ENCODE measurements at regions not wholly inside any gene's neighbourhood (a gene's known extent, or its start where the extent isn't known, plus 50 kb on each side); places are given as distances from the start of the nearest gene placed in this dataset.

DNA sequence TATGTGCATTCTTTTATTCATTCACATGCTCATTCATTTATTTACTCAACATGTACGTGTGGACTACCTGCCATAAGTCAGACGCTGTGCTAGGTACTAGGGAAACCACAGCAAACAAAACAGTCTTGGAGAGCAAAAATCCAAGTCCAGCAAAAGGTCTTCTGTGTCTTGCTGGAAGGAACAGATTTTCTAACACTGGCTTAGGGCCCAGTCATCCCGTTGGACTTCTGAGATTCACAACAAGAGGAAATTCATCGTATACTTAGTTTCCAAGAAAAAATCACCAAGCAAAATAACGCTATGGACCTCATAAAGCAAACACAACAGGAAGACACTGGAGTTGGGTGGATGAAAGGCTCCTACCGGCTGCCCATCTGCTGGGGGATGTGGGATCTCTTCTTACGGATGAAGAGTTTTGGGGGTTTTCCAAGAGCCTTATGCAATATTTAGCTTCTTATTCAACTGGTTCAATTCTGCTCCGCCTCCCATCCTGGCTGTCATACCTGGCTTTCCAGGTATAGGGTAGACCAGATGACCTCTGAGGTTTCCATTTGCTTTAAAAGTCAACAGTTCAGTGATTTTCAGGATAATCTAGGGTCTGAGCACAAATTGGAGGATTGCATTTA is 262.7 kb downstream of the HAUS1 start:
- Histone ChIP-seq H3K9me3 (ENCODE audit: control insufficient read depth in 1 of 2, low read length in 2 of 2) (no peaks in the 10 kb centered on the region), H3K27ac (ENCODE audit: low read depth, low read length) (no peak overlapping the region)

DNA sequence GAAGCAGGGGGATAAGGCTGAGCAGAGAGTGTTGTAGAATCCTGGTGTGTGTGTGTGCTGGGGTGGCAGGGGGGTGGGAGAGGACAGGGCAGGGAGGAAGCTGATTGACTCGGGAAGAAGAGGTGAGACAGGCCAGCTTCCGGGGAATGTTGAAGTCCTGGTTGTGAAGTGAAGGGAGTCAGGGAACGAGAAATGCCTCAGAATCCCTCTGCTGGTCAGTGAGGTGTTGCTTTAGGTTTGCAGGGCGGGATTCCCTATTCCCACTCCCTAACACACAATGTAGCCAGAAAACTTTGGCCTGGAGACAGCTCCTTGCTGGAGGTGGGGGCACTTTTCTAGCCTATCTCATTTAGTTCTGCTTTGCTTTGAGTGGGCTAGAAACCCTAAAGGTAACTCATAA is 265.1 kb downstream of the HAUS1 start:
- Histone ChIP-seq H3K36me3 (ENCODE audit: control insufficient read depth in 1 of 2, insufficient read depth in 2 of 2, low read length in 2 of 2) (no peaks in the 10 kb centered on the region), H3K27ac (ENCODE audit: low read depth, low read length) (no peak overlapping the region), H3K9ac (ENCODE audit: low read depth in 1 of 2, low read length in 2 of 2) (no peak overlapping the region), H3K27me3 (ENCODE audit: control insufficient read depth in 1 of 2, insufficient read depth in 2 of 2, low read length in 2 of 2) (no peaks in the 10 kb centered on the region), H3K4me3 (ENCODE audit: low read depth in 1 of 2, low read length in 2 of 2) (no peak overlapping the region), H3K4me1 (ENCODE audit: control insufficient read depth in 1 of 2, insufficient read depth in 2 of 2, low read length in 2 of 2) (no peaks in the 10 kb centered on the region), H3K9me3 (ENCODE audit: control insufficient read depth in 1 of 2, low read length in 2 of 2) (no peaks in the 10 kb centered on the region)

More for the DNA sequence above, 262.7 kb downstream of the HAUS1 start:
- H3K4me1 ChIP-seq (ENCODE audit: control insufficient read depth in 1 of 2, insufficient read depth in 2 of 2, low read length in 2 of 2): no peaks in the 10 kb centered on the region
- H3K27me3 ChIP-seq (ENCODE audit: control insufficient read depth in 1 of 2, insufficient read depth in 2 of 2, low read length in 2 of 2): no peaks in the 10 kb centered on the region
- no peak overlapping the region for H3K4me3 ChIP-seq (ENCODE audit: low read depth in 1 of 2, low read length in 2 of 2)
- H3K36me3 ChIP-seq (ENCODE audit: control insufficient read depth in 1 of 2, insufficient read depth in 2 of 2, low read length in 2 of 2): no peaks in the 10 kb centered on the region
- no peak overlapping the region for H3K9ac ChIP-seq (ENCODE audit: low read depth in 1 of 2, low read length in 2 of 2)

DNA sequence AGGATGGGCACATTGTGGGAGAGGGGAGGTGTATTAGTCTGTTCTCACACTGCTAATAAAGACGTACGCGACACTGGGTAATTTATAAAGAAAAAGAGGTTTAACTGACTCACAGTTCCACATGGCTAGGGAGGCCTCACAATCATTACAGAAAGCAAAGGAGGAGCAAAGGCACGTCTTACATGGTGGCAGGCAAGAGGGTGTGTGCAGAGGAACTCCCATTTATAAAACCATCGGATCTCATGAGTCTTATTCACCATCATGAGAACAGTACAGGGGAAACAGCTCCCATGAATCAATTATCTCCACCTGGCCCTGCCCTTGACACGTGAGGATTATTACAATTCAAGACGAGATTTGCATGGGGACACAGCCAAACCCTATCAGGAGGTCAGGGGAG is 266.7 kb downstream of the HAUS1 start:
- Histone ChIP-seq H3K9me3 (ENCODE audit: control insufficient read depth in 1 of 2, low read length in 2 of 2) (no peaks in the 10 kb centered on the region), H3K4me1 (ENCODE audit: control insufficient read depth in 1 of 2, insufficient read depth in 2 of 2, low read length in 2 of 2) (no peaks in the 10 kb centered on the region), H3K27ac (ENCODE audit: low read depth, low read length) (no peak overlapping the region), H3K27me3 (ENCODE audit: control insufficient read depth in 1 of 2, insufficient read depth in 2 of 2, low read length in 2 of 2) (no peaks in the 10 kb centered on the region), H3K36me3 (ENCODE audit: control insufficient read depth in 1 of 2, insufficient read depth in 2 of 2, low read length in 2 of 2) (no peaks in the 10 kb centered on the region), H3K4me3 (ENCODE audit: low read depth in 1 of 2, low read length in 2 of 2) (no peak overlapping the region), H3K9ac (ENCODE audit: low read depth in 1 of 2, low read length in 2 of 2) (no peak overlapping the region)

DNA sequence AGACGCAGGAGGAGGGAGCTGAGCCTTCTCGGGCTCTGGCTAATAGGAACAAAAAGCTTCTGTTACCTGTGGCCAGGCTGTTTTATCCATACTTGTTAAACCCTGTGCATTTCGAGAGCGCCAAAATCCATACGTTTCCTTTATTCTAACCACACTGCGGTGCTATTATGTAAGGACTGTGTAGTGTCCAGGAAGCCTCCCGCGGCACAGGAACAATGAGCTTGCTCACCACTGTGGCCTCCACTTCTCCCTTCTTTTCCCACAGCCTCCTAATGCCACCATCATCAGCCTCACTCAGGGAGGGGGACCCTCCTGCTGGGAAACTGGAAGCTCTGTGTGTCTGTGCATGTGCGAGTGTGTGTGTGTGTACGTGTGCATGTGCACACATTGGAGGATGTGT is 268.5 kb downstream of the HAUS1 start:
- H3K4me1 ChIP-seq (ENCODE audit: control insufficient read depth in 1 of 2, insufficient read depth in 2 of 2, low read length in 2 of 2): no peaks in the 10 kb centered on the region
- H3K4me3 ChIP-seq (ENCODE audit: low read depth in 1 of 2, low read length in 2 of 2): no peak overlapping the region
- no peaks in the 10 kb centered on the region for H3K27me3 ChIP-seq (ENCODE audit: control insufficient read depth in 1 of 2, insufficient read depth in 2 of 2, low read length in 2 of 2)
- no peaks in the 10 kb centered on the region for H3K36me3 ChIP-seq (ENCODE audit: control insufficient read depth in 1 of 2, insufficient read depth in 2 of 2, low read length in 2 of 2)
- no peak overlapping the region for H3K27ac ChIP-seq (ENCODE audit: low read depth, low read length)
- H3K9me3 ChIP-seq (ENCODE audit: control insufficient read depth in 1 of 2, low read length in 2 of 2): no peaks in the 10 kb centered on the region
- no peak overlapping the region for H3K9ac ChIP-seq (ENCODE audit: low read depth in 1 of 2, low read length in 2 of 2)

DNA sequence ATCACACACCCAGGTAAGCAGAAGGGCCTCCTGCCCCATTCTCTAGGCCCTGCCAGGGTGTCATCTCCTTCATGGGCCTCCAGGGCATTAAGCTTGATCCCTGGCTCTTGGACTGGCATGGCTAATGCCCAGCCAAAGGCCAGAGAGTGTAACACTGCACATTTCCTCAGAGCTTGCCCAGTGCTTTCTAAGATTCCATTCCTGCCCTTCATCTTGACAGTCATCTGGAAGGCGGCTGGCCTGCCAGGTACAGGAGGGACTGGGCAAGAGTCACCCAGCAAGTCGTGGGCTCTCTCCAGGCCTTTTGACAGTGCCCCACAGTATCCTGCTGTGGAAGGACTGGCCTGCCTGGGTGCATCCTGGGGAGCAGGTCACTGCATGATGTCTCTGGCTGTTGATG is 268.9 kb downstream of the HAUS1 start:
- Histone ChIP-seq H3K9ac (ENCODE audit: low read depth in 1 of 2, low read length in 2 of 2) (no peak overlapping the region), H3K36me3 (ENCODE audit: control insufficient read depth in 1 of 2, insufficient read depth in 2 of 2, low read length in 2 of 2) (no peaks in the 10 kb centered on the region), H3K4me3 (ENCODE audit: low read depth in 1 of 2, low read length in 2 of 2) (no peak overlapping the region), H3K27ac (ENCODE audit: low read depth, low read length) (no peak overlapping the region), H3K4me1 (ENCODE audit: control insufficient read depth in 1 of 2, insufficient read depth in 2 of 2, low read length in 2 of 2) (no peaks in the 10 kb centered on the region), H3K27me3 (ENCODE audit: control insufficient read depth in 1 of 2, insufficient read depth in 2 of 2, low read length in 2 of 2) (no peaks in the 10 kb centered on the region), H3K9me3 (ENCODE audit: control insufficient read depth in 1 of 2, low read length in 2 of 2) (no peaks in the 10 kb centered on the region)

DNA sequence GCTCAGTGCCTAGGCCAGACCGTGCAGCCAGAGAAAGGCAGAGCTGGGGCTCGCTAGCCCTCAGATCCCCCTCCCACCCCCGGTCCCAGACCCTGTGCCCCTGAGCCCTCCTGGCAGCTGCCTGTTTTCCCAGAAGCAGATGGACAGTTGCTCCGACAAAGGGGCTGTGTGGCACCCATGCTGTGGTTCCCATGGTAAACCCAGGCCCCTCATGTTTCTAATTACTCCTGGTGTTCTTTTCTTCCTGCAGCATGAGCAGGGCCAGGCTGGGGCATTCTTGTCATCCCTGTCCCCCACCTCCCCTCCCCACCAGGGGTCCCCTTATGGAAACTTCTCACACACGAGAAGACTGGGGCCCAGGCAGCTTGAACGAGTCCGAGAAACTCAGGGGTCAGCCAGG is 269.6 kb downstream of the HAUS1 start:
- no peaks in the 10 kb centered on the region for H3K27me3 ChIP-seq (ENCODE audit: control insufficient read depth in 1 of 2, insufficient read depth in 2 of 2, low read length in 2 of 2)
- no peaks in the 10 kb centered on the region for H3K36me3 ChIP-seq (ENCODE audit: control insufficient read depth in 1 of 2, insufficient read depth in 2 of 2, low read length in 2 of 2)
- no peak overlapping the region for H3K9ac ChIP-seq (ENCODE audit: low read depth in 1 of 2, low read length in 2 of 2)
- H3K27ac ChIP-seq (ENCODE audit: low read depth, low read length): no peak overlapping the region
- H3K9me3 ChIP-seq (ENCODE audit: control insufficient read depth in 1 of 2, low read length in 2 of 2): no peaks in the 10 kb centered on the region
- H3K4me1 ChIP-seq (ENCODE audit: control insufficient read depth in 1 of 2, insufficient read depth in 2 of 2, low read length in 2 of 2): no peaks in the 10 kb centered on the region
- H3K4me3 ChIP-seq (ENCODE audit: low read depth in 1 of 2, low read length in 2 of 2): no peak overlapping the region

DNA sequence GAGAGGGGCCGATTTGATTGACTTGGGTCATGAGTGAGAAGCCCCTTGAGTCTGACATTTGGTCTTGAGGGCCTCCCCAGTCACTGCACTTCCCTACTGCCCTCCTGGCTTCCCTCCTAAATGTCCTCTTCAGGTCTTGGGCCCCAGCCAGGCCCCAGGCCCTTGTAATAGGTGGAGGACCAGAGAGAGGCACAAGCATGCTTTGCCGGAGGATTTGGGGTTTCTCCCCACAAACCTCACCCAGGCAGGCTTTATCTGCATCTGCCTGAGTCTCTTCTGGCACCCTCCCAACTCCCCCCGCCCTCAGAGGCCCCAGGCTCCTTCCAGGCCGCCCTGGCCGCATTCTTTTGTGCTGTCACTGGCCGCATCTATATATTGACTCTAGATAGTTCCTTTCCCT is 270.7 kb downstream of the HAUS1 start:
- no peak overlapping the region for H3K4me3 ChIP-seq (ENCODE audit: low read depth in 1 of 2, low read length in 2 of 2)
- H3K4me1 ChIP-seq (ENCODE audit: control insufficient read depth in 1 of 2, insufficient read depth in 2 of 2, low read length in 2 of 2): no peaks in the 10 kb centered on the region
- no peaks in the 10 kb centered on the region for H3K9me3 ChIP-seq (ENCODE audit: control insufficient read depth in 1 of 2, low read length in 2 of 2)
- no peak overlapping the region for H3K27ac ChIP-seq (ENCODE audit: low read depth, low read length)
- H3K27me3 ChIP-seq (ENCODE audit: control insufficient read depth in 1 of 2, insufficient read depth in 2 of 2, low read length in 2 of 2): no peaks in the 10 kb centered on the region
- H3K36me3 ChIP-seq (ENCODE audit: control insufficient read depth in 1 of 2, insufficient read depth in 2 of 2, low read length in 2 of 2): no peaks in the 10 kb centered on the region
- no peak overlapping the region for H3K9ac ChIP-seq (ENCODE audit: low read depth in 1 of 2, low read length in 2 of 2)

DNA sequence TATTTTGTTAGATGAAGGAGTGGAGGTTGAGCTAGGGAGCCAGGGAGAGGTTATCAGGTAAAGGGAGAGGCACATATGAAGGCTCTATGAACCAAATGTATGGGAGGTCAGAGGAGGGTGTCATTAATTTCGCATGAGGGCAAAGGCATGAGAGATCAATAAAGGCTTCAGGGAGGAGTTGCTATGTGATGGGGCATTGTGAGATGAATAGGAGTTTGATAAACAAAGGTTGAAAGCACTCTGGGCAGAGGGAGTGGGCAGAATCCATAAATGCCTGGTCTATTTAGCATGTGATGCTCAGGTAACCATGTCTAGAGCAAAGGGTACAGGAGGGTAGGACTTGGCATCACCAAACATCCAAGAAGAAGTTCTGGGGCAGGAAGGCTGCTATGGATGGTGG is 273.4 kb downstream of the HAUS1 start:
- Histone ChIP-seq H3K9ac (ENCODE audit: low read depth in 1 of 2, low read length in 2 of 2) (no peak overlapping the region), H3K9me3 (ENCODE audit: control insufficient read depth in 1 of 2, low read length in 2 of 2) (no peaks in the 10 kb centered on the region), H3K27me3 (ENCODE audit: control insufficient read depth in 1 of 2, insufficient read depth in 2 of 2, low read length in 2 of 2) (no peaks in the 10 kb centered on the region), H3K4me1 (ENCODE audit: control insufficient read depth in 1 of 2, insufficient read depth in 2 of 2, low read length in 2 of 2) (no peaks in the 10 kb centered on the region), H3K36me3 (ENCODE audit: control insufficient read depth in 1 of 2, insufficient read depth in 2 of 2, low read length in 2 of 2) (no peaks in the 10 kb centered on the region), H3K27ac (ENCODE audit: low read depth, low read length) (no peak overlapping the region), H3K4me3 (ENCODE audit: low read depth in 1 of 2, low read length in 2 of 2) (no peak overlapping the region)

DNA sequence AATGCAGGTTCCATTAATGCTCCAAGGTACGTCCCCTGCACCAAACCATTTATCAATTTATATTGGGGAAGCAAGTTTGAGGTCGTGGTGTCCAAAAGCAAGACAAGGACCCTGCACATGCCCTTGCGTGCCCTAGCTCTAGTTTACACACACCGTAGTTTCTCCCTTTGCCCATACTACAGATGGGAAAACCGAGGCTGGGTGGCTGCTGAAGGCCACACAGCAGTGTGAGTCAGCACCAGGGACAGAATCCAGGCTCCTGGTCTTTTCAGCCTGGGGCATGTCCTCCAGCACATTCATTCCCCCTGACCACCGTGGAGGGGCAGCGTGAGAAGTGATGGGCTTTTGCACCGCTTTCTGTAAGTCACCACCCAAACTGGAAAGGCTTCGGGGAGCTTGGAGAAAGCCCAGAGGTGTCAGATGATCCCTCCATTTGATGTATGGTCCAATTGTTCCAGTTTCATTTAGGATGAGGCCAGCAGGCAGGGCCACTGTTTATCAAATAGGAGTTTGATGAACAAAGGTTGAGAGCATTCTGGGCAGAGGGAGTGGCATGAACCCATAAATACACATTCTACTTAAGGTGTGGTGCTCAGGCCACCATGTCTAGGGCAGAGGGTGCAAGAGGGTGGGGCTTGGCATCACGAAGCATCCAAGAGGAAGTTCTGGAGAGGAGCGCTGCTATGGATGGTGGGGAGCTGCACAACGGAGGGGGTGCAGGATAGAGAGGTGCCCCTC is 274.1 kb downstream of the HAUS1 start:
- Histone ChIP-seq H3K9me3 (ENCODE audit: control insufficient read depth in 1 of 2, low read length in 2 of 2) (no peaks in the 10 kb centered on the region), H3K36me3 (ENCODE audit: control insufficient read depth in 1 of 2, insufficient read depth in 2 of 2, low read length in 2 of 2) (no peaks in the 10 kb centered on the region), H3K4me1 (ENCODE audit: control insufficient read depth in 1 of 2, insufficient read depth in 2 of 2, low read length in 2 of 2) (no peaks in the 10 kb centered on the region), H3K4me3 (ENCODE audit: low read depth in 1 of 2, low read length in 2 of 2) (no peak overlapping the region), H3K27me3 (ENCODE audit: control insufficient read depth in 1 of 2, insufficient read depth in 2 of 2, low read length in 2 of 2) (no peaks in the 10 kb centered on the region), H3K9ac (ENCODE audit: low read depth in 1 of 2, low read length in 2 of 2) (no peak overlapping the region), H3K27ac (ENCODE audit: low read depth, low read length) (no peak overlapping the region)

DNA sequence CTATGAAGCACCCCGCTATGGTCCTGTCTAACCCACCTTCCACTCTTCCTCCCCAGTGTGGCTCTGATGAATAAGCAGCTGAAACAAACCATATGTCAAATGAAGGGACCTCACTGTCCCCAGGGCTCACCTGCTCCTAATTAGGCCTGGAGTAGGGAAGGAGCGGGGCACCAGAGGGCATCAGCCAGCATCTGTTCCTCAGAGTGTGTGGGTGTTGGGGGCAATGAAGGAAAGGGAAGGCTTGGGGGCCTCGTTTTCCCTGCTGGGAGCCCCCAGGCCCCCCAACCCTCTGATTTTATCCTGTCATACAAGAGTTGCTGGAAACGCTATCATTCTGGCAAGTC is 274.7 kb downstream of the HAUS1 start:
- Histone ChIP-seq H3K4me3 (ENCODE audit: low read depth in 1 of 2, low read length in 2 of 2) (no peak overlapping the region), H3K36me3 (ENCODE audit: control insufficient read depth in 1 of 2, insufficient read depth in 2 of 2, low read length in 2 of 2) (no peaks in the 10 kb centered on the region), H3K4me1 (ENCODE audit: control insufficient read depth in 1 of 2, insufficient read depth in 2 of 2, low read length in 2 of 2) (no peaks in the 10 kb centered on the region), H3K27me3 (ENCODE audit: control insufficient read depth in 1 of 2, insufficient read depth in 2 of 2, low read length in 2 of 2) (no peaks in the 10 kb centered on the region), H3K27ac (ENCODE audit: low read depth, low read length) (no peak overlapping the region), H3K9ac (ENCODE audit: low read depth in 1 of 2, low read length in 2 of 2) (no peak overlapping the region), H3K9me3 (ENCODE audit: control insufficient read depth in 1 of 2, low read length in 2 of 2) (no peaks in the 10 kb centered on the region)

Data from duodenal mucosa (tissue), 2 donors.